Activated CD4-positive, alpha-beta T cell treated with anti-CD3 and anti-CD28 coated beads for 36 hours (primary cell): ENCODE measurements at regions not wholly inside any gene's neighbourhood (a gene's known extent, or its start where the extent isn't known, plus 50 kb on each side); places are given as distances from the start of the nearest gene placed in this dataset.
A peak's percentile ranks its signal among the peaks of the same experiment; 100 is the strongest.
"Not testable (repeated sequence)": the region's sequence is repeated elsewhere in the genome, so short reads cannot be mapped to it uniquely, and the experiment has no call there.

Source experiments
- ATAC-seq: fragments of 200-7000 bp; cut with Tn5 transposase; one replicate; pipeline ENCODE4 v1.10.0; 2021; ENCODE audit warnings: mild to moderate bottlenecking, moderate library complexity
- CTCF ChIA-PET: fragments of 350-600 bp; sonication (Branson Sonifier 250); formaldehyde crosslinking; loops from one replicate; lab custom pipeline; 2021; ENCODE audit warnings: antibody characterized with exemption; lab: Charles Lee
- POLR2A ChIA-PET: fragments of 350-600 bp; sonication (Branson Sonifier 250); formaldehyde crosslinking; loops from one replicate; lab custom pipeline; 2021; ENCODE audit warnings: antibody characterized with exemption, inconsistent platforms; lab: Charles Lee
- DNase-seq: peaks from one replicate; pipeline ENCODE4 v3.0.0-alpha.2; 2020
- H3K27ac Mint-ChIP-seq: one replicate; pipeline ENCODE4 v1.8.0; 2021; ENCODE audit warnings: mixed read lengths
- H3K27me3 Mint-ChIP-seq: one replicate; pipeline ENCODE4 v1.8.0; 2021; ENCODE audit warnings: mixed read lengths
- H3K36me3 Mint-ChIP-seq: one replicate; pipeline ENCODE4 v1.8.0; 2021; ENCODE audit warnings: low read depth, mixed read lengths
- H3K4me1 Mint-ChIP-seq: one replicate; pipeline ENCODE4 v1.8.0; 2021; ENCODE audit warnings: mixed read lengths
- H3K4me3 Mint-ChIP-seq: one replicate; pipeline ENCODE4 v1.8.0; 2021; ENCODE audit warnings: mild to moderate bottlenecking, moderate library complexity, mixed read lengths
- H3K9me3 Mint-ChIP-seq: one replicate; pipeline ENCODE4 v1.8.0; 2021; ENCODE audit warnings: low read depth, mixed read lengths
- intact Hi-C, 2 experiments: fragments of 100-400 bp; cut with DNase I in 1 of 2; cut with micrococcal nuclease in 1 of 2; formaldehyde crosslinking; loops; one replicate each; pipeline versions ENCODE4 v1.14.2 to v1.15.1; 2022 to 2024; cut with DNase I, micrococcal nuclease

DNA sequence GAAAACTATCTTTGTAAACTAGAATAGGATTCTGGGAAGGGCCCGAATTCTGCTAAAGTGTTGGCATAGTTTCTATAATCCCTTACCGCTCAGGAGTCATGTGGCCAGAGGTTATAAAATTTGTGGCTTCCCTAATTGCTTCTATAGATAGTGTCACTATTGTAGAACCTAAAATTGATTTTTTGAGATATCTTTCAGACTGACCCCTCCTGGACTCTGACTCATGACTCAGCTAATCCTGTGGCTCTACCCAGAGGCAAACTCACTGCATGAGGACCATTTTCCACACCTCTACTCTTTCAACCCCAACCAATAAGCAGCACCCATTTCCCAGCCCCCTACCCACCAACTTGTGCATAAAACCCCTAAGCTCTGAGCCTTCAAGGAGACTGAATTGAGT is 61.8 kb upstream of the PRSS23 start:
- no peak for DNase-seq
- POLR2A ChIA-PET = no interaction called here
- Mint-ChIP-seq H3K9me3 (no peaks in the 10 kb centered on the region), H3K4me3 (no peak overlapping the region), H3K27ac (no peak overlapping the region), H3K4me1 (peaks cover 27% of the 10 kb centered on the region), H3K27me3 (peaks cover 11% of the 10 kb centered on the region), H3K36me3 (no peaks in the 10 kb centered on the region)
- CTCF ChIA-PET = no interaction called here
- intact Hi-C loops = no loop called here
- ATAC-seq = no peak

DNA sequence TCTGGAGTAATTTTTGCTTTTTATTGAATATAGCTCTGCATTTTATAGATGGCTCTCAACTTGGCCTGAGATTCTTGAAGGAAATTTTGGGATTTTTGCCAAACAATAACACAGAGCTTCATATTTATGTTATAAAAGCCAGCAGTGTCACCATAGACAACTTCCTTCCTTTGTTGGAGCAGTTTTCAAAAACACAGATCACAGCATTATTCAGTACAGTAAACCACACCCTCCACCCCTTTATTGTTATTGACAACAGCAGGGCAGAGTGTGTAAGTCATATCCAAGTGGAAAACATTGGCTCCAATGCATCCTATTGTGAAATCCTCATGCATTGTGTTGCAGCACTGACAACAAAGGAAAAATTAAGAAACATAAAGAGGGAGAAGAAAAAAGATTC is 62.6 kb upstream of the PRSS23 start:
- H3K4me1 Mint-ChIP-seq = peaks cover 19% of the 10 kb centered on the region
- ChIA-PET CTCF (no interaction called here), POLR2A (no interaction called here)
- H3K9me3 Mint-ChIP-seq = no peaks in the 10 kb centered on the region
- no peak overlapping the region for H3K27ac Mint-ChIP-seq
- intact Hi-C loops = no loop called here
- H3K27me3 Mint-ChIP-seq = peaks cover 11% of the 10 kb centered on the region
- DNase-seq (no peak), ATAC-seq (no peak)
- H3K36me3 Mint-ChIP-seq = no peaks in the 10 kb centered on the region
- no peak overlapping the region for H3K4me3 Mint-ChIP-seq

- DNase-seq (no peak), ATAC-seq (no peak)
- CTCF ChIA-PET = no interaction called here
- Mint-ChIP-seq H3K4me3 (no peak overlapping the region), H3K27ac (no peak overlapping the region), H3K9me3 (no peaks in the 10 kb centered on the region), H3K4me1 (peaks cover 14% of the 10 kb centered on the region), H3K36me3 (no peaks in the 10 kb centered on the region), H3K27me3 (peaks cover 7% of the 10 kb centered on the region)
- POLR2A ChIA-PET = no interaction called here
- intact Hi-C loops = no loop called here
Measured at GRCh38 chr11:86737230-86737629, 63.1 kb upstream of the PRSS23 start.

- Mint-ChIP-seq H3K9me3 (no peaks in the 10 kb centered on the region), H3K4me1 (peaks cover 13% of the 10 kb centered on the region), H3K4me3 (no peak overlapping the region), H3K36me3 (no peaks in the 10 kb centered on the region), H3K27ac (no peak overlapping the region), H3K27me3 (peaks cover 7% of the 10 kb centered on the region)
- ATAC-seq (no peak), DNase-seq (no peak)
- POLR2A ChIA-PET = no interaction called here
- CTCF ChIA-PET = no interaction called here
- intact Hi-C loops = no loop called here
Measured at GRCh38 chr11:86736291-86737143, 63.8 kb upstream of the PRSS23 start.

DNA sequence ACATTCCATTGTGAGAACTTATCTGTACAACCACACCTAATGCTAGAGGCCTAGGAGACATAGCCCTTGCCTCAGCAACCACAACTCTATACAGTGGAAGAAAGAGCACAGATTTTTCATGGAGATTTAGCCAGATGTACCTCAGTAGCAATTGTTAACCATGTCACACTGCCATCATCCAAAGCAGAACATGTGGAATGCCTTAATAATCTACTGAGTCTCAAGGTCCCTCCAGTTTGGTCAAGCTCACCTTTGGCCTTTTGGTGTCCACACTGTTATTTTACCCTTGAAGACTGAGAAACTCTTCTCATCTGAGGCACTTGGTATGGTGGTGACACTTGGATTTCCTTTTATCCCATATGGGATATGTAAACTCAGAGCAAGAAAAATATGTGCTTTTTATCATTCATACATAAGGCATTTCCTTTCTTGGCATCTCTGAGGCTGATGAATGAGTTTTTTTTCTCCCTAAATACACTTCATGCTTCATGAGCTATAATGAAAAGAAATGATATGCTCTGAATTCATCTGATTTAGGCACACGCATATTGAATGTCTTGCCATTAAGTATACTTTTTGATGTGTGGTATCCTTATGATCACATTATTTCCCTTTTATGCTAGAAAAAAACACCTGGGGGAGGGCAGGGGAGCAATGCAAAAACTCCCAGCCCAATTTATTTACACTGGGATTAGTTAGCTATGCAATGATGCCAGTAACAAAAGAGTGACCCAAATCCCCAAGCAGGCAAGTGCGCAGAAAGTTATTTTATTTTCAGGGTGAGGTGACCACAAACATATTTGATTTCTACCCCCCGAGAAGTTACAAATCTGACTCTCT is 63.3 kb upstream of the ME3 start:
- peaks cover 5% of the 10 kb centered on the region for H3K4me1 Mint-ChIP-seq
- H3K4me3 Mint-ChIP-seq = no peak overlapping the region
- ChIA-PET CTCF (no interaction called here), POLR2A (no interaction called here)
- no peak overlapping the region for H3K27ac Mint-ChIP-seq
- DNase-seq = no peak
- no peaks in the 10 kb centered on the region for H3K9me3 Mint-ChIP-seq
- intact Hi-C loops = no loop called here
- H3K27me3 Mint-ChIP-seq = peaks cover 5% of the 10 kb centered on the region
- no peak for ATAC-seq
- H3K36me3 Mint-ChIP-seq = no peaks in the 10 kb centered on the region

- intact Hi-C loops, CTCF ChIA-PET, H3K27me3 Mint-ChIP-seq, H3K36me3 Mint-ChIP-seq, H3K4me1 Mint-ChIP-seq, H3K9me3 Mint-ChIP-seq, DNase-seq, H3K27ac Mint-ChIP-seq, H3K4me3 Mint-ChIP-seq, POLR2A ChIA-PET, ATAC-seq: not testable (repeated sequence)
Measured at GRCh38 chr11:86732739-86733138, 60.3 kb upstream of the ME3 start.

- POLR2A ChIA-PET, H3K4me3 Mint-ChIP-seq, DNase-seq, ATAC-seq, CTCF ChIA-PET, intact Hi-C loops, H3K27me3 Mint-ChIP-seq, H3K36me3 Mint-ChIP-seq, H3K4me1 Mint-ChIP-seq, H3K27ac Mint-ChIP-seq, H3K9me3 Mint-ChIP-seq: not testable (repeated sequence)
Measured at GRCh38 chr11:86732286-86732685, 59.9 kb upstream of the ME3 start.

- intact Hi-C loops, H3K27ac Mint-ChIP-seq, H3K27me3 Mint-ChIP-seq, ATAC-seq, POLR2A ChIA-PET, H3K4me3 Mint-ChIP-seq, DNase-seq, CTCF ChIA-PET, H3K36me3 Mint-ChIP-seq, H3K4me1 Mint-ChIP-seq, H3K9me3 Mint-ChIP-seq: not testable (repeated sequence)
Measured at GRCh38 chr11:86729576-86729975, 57.2 kb upstream of the ME3 start.

GRCh38 chr11:86728562-86728961 is 56.1 kb upstream of the ME3 start:
- H3K27ac Mint-ChIP-seq = no peak overlapping the region
- ChIA-PET POLR2A (no interaction called here), CTCF (no interaction called here)

DNA sequence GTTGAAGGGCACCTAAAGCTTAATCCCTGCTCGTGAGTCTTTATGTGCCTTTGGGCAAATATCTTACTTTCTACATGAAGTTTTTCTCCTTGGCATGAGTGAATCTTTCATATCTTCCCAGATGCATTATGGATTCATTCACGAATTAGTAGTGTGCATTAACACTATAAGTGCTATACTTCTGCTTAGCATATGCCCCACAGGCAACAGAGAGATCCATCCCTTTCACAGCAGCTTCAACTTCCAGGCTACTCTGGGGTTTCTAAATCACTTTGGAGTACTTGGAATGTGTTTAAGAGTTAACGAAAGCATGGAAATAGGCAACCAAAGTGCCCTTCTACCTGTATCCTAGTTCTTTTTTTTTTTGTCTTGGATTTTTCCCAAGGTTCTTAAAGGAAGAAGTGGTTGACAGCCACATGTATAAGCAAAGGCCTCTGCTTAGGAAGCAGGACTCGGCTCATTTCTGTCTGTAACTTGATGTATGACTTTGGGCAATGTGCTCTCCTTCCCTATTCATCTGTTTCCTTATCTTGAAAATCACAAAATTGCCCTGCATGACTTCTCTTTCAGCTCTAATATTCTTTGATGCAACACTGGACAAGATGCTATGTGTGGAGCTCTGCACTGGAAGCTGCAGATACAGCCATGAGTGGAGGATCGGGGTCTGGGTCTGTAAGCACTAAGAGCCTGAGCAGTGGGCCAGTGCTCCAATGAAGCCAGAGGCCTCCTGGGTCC is 54.5 kb upstream of the ME3 start:
- intact Hi-C loops = no loop called here
- CTCF ChIA-PET = no interaction called here
- H3K27me3 Mint-ChIP-seq = peaks cover 9% of the 10 kb centered on the region
- H3K4me3 Mint-ChIP-seq = no peak overlapping the region
- no peak overlapping the region for H3K27ac Mint-ChIP-seq
- no peaks in the 10 kb centered on the region for H3K4me1 Mint-ChIP-seq
- no peak for DNase-seq
- no peaks in the 10 kb centered on the region for H3K36me3 Mint-ChIP-seq
- POLR2A ChIA-PET = no interaction called here
- peaks cover 6% of the 10 kb centered on the region for H3K9me3 Mint-ChIP-seq
- ATAC-seq = no peak

More at GRCh38 chr11:86728562-86728961, 56.1 kb upstream of the ME3 start:
- H3K36me3 Mint-ChIP-seq = no peaks in the 10 kb centered on the region
- H3K4me3 Mint-ChIP-seq = no peak overlapping the region
- ATAC-seq (no peak), DNase-seq (no peak)
- no peaks in the 10 kb centered on the region for H3K4me1 Mint-ChIP-seq
- intact Hi-C loops = no loop called here
- H3K9me3 Mint-ChIP-seq = peaks cover 4% of the 10 kb centered on the region
- H3K27me3 Mint-ChIP-seq = peaks cover 9% of the 10 kb centered on the region

DNA sequence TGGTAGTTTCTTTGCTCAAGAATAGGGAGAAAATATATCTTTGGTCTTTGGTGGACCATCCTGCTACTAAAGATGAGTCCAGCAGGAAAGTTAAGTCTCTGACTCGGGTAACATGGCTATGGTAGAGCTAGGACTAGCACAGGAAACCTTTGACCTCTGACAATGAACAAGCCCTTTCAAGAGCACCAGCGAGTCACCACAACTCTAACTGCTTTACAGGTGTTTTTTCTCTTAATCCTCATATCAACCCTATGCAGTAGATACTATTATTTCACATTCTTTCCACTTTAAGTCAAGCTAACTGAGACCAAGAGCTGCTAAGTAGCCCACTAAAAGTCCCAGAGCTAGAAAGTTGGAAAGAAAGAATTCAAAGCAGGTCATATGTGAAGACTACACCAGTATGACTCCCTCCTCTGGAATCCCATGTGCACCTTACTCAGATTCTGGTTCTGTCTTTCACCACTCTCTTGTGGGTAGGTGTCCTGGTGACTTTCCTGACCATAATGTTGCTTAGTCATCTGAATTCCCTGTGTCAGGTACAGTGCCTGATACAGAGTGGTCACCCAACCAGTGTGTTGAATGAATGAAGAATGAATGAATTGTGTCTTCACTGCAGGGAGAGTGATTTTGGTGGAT is 53.8 kb upstream of the ME3 start:
- no peaks in the 10 kb centered on the region for H3K36me3 Mint-ChIP-seq
- no peak overlapping the region for H3K4me3 Mint-ChIP-seq
- no peak for DNase-seq
- peaks cover 12% of the 10 kb centered on the region for H3K27me3 Mint-ChIP-seq
- no peaks in the 10 kb centered on the region for H3K4me1 Mint-ChIP-seq
- H3K27ac Mint-ChIP-seq = no peak overlapping the region
- peaks cover 13% of the 10 kb centered on the region for H3K9me3 Mint-ChIP-seq
- ChIA-PET CTCF (no interaction called here), POLR2A (no interaction called here)
- intact Hi-C loops = no loop called here
- ATAC-seq = peak; percentile 36
